Ectodermal cell (in vitro differentiated cells): ENCODE measurements at regions not wholly inside any gene's neighbourhood (a gene's known extent, or its start where the extent isn't known, plus 50 kb on each side); places are given as distances from the start of the nearest gene placed in this dataset.

Experiments used
- H3K27ac ChIP-seq: 2 replicates; pipeline ENCODE4 v1.7.0; 2013; ENCODE audit warnings: mild to moderate bottlenecking, low read depth, low read length; ENCODE audit not compliant: insufficient read depth, poor library complexity, severe bottlenecking
- H3K27me3 ChIP-seq: 2 replicates; pipeline ENCODE4 v1.7.0; 2013; ENCODE audit warnings: mild to moderate bottlenecking, low read length; ENCODE audit not compliant: insufficient read depth, control insufficient read depth, poor library complexity, severe bottlenecking
- H3K36me3 ChIP-seq: one replicate; pipeline ENCODE4 v1.7.0; 2013; ENCODE audit warnings: low read length; ENCODE audit not compliant: control insufficient read depth, insufficient read depth
- H3K4me1 ChIP-seq: one replicate; pipeline ENCODE4 v1.7.0; 2013; ENCODE audit warnings: low read length; ENCODE audit not compliant: control insufficient read depth, insufficient read depth
- H3K4me3 ChIP-seq: 2 replicates; pipeline ENCODE4 v1.7.0; 2013; ENCODE audit warnings: low read depth, low read length, control low read depth; ENCODE audit not compliant: insufficient read depth
- H3K9me3 ChIP-seq: 2 replicates; pipeline ENCODE4 v1.7.0; 2013; ENCODE audit warnings: mild to moderate bottlenecking, low read length, moderate library complexity; ENCODE audit not compliant: control insufficient read depth
- WGBS, 2 experiments: methylation state at CpG; one replicate each; pipeline ENCODE4 v1.1.7; 2013; ENCODE audit warnings: missing lambda C conversion rate in 2 of 2; 5-methylcytosine and 5-hydroxymethylcytosine counted together

DNA sequence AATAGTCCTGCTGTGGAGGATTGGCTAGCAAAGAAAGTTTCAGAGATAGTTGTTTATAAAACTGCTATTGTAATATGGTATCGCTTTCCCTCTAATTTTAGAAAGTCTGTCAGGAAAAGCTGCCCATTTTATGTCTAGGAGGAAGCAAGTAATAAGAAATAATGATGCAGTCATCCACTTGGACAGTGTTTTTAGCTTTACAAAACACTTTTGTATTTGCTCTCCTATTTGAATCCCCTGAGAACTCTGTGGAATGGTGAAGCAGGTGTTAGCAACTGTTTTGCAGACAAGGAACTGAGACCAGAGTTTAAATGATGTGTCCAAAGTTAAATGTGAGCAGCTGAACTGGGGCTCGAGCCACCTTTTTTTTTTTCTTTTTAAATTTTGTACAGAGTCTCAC, 455.8 kb downstream of the XPNPEP1 start:
- no peaks in the 10 kb centered on the region for H3K4me1 ChIP-seq
- H3K27ac ChIP-seq, result no peak overlapping the region
- 80 to 91% methylated on average over 2 of the region's 2 CpGs for WGBS, 2 experiments
- H3K36me3 ChIP-seq, result no peaks in the 10 kb centered on the region
- H3K4me3 ChIP-seq, result no peak overlapping the region
- H3K9me3 ChIP-seq, result no peaks in the 10 kb centered on the region
- no peaks in the 10 kb centered on the region for H3K27me3 ChIP-seq

DNA sequence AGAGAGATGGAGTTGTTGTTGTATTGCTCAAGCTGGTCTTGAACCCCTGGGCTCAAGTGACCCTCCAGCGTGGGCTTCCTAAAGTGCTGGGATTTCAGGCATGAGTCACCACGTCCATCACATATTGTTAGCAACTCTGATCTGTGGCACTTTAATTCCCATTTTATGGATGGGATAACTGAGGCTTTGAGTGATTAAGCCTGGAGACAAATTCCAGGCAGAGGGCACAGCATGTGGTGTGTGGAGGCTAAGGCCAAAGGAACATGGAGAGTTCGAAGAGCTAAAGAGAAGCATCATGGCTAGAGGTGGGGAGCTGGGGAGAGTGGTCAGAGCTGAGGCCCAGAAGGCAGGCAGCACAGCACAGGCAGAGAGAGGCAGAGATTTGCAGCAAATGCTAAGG, 458.4 kb downstream of the XPNPEP1 start:
- no peaks in the 10 kb centered on the region for H3K36me3 ChIP-seq
- no peaks in the 10 kb centered on the region for H3K4me1 ChIP-seq
- H3K9me3 ChIP-seq, result no peaks in the 10 kb centered on the region
- H3K27me3 ChIP-seq, result no peaks in the 10 kb centered on the region
- H3K4me3 ChIP-seq, result no peak overlapping the region
- 78 to 91% methylated on average over 3 of the region's 3 CpGs for WGBS, 2 experiments
- H3K27ac ChIP-seq, result no peak overlapping the region

DNA sequence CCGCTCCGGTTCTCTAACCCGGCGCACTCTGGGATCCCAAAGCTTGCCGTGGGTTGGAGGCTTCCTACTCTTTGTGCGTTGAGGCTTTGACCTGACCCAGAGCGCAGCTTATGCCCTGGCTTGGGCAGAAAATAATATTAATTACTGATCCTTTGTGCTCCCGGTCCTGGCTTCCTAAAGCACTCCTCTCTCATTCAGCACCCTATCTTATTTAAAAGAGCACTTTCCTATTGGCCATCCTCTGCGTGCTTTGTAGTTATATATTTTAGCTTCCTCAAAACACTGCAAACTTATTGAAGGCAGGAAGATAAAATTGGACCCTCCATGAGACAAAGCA, 466.0 kb downstream of the XPNPEP1 start:
- 32% methylated on average over 9 of the region's 9 CpGs for WGBS, 2 experiments
- Histone ChIP-seq H3K4me3 (peak overlapping the region; percentile 56), H3K9me3 (peaks cover 5% of the 10 kb centered on the region), H3K4me1 (peaks cover 14% of the 10 kb centered on the region), H3K27ac (peak overlapping the region; percentile 70), H3K27me3 (no peaks in the 10 kb centered on the region), H3K36me3 (no peaks in the 10 kb centered on the region)

- 24 to 25% methylated on average over 59 of the region's 59 CpGs for WGBS, 2 experiments
- H3K9me3 ChIP-seq, result peaks cover 5% of the 10 kb centered on the region
- H3K4me3 ChIP-seq, result peak overlapping the region; percentile 56
- H3K27me3 ChIP-seq, result no peaks in the 10 kb centered on the region
- peak overlapping the region; percentile 70 for H3K27ac ChIP-seq
- peaks cover 19% of the 10 kb centered on the region for H3K4me1 ChIP-seq
- H3K36me3 ChIP-seq, result no peaks in the 10 kb centered on the region
Observed at GRCh38 chr10:109456566-109457301, 466.6 kb downstream of the XPNPEP1 start.

- no peaks in the 10 kb centered on the region for H3K27me3 ChIP-seq
- WGBS, 2 experiments, result 65 to 76% methylated on average over 1 of the region's 1 CpG
- H3K27ac ChIP-seq, result no peak overlapping the region
Observed at GRCh38 chr10:109454691-109455090, 468.6 kb downstream of the XPNPEP1 start.

DNA sequence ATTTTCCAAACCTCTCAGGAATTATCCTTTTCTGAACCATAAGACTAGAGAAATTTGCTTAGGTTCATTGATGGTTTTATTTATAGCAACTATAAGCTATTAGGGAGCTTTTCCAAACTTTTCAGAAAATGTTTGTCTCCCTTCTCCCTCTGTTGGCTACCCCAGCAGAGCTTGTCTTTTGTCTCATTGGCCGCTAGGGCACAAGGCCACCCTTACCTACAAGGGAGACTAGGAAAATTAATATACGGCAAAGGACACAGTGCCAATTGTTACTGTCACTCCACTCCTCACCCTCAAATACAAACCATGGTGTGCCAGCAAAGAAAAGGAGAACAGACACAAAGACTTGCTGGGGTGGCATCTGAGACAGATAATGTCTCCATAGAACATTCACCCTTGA, 471.4 kb downstream of the XPNPEP1 start:
- WGBS, 2 experiments, result 70 to 91% methylated on average over 2 of the region's 2 CpGs
- Histone ChIP-seq H3K9me3 (no peaks in the 10 kb centered on the region), H3K27me3 (no peaks in the 10 kb centered on the region), H3K4me3 (no peak overlapping the region), H3K36me3 (no peaks in the 10 kb centered on the region), H3K27ac (peak overlapping the region; percentile 58), H3K4me1 (peaks cover 41% of the 10 kb centered on the region)

More at GRCh38 chr10:109454691-109455090, 468.6 kb downstream of the XPNPEP1 start:
- H3K4me1 ChIP-seq, result peaks cover 37% of the 10 kb centered on the region
- no peaks in the 10 kb centered on the region for H3K36me3 ChIP-seq
- peaks cover 5% of the 10 kb centered on the region for H3K9me3 ChIP-seq
- no peak overlapping the region for H3K4me3 ChIP-seq

DNA sequence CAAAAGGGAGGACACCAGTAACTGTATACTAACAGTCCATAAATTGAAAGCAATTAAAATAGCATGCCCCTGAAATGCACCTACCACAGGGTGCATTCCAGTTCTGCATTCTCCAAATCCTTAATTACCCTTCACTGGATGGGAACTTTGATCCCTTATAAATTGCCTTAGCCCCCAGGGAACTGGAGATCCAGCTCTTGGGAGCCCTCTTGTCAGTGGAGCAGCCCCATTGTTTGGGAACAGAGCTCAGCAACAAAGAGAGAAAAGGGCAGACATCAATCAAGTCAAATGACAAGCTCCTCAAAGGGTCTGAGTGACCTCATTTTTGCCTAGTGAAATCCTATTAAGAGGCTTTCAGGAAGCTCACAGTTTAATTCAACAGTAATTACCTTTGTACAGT, 472.6 kb downstream of the XPNPEP1 start:
- peak overlapping the region; percentile 80 for H3K27ac ChIP-seq

DNA sequence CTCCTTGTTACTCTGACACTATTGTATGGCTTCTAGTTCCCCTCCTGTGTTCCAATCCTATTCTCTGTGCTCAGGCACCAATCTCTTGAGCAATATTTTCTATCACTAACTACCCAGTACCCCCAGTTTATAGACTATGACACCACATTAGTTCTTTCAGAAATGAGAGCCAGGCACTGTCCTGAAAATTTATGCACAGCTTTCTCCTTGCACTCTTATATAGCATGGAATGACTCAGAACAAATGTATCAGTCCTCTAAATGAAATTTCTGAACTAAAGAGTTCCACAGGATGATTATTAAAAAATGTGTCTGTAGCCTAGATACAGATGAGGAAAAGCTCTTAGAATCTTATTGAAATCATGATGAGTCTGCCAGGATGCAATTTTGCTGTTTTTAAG, 489.9 kb downstream of the XPNPEP1 start:
- H3K9me3 ChIP-seq, result no peaks in the 10 kb centered on the region
- no peaks in the 10 kb centered on the region for H3K4me1 ChIP-seq
- no peak overlapping the region for H3K4me3 ChIP-seq
- no peak overlapping the region for H3K27ac ChIP-seq
- H3K36me3 ChIP-seq, result no peaks in the 10 kb centered on the region
- no peaks in the 10 kb centered on the region for H3K27me3 ChIP-seq

More for the DNA sequence above, 472.6 kb downstream of the XPNPEP1 start:
- peaks cover 34% of the 10 kb centered on the region for H3K4me1 ChIP-seq
- H3K36me3 ChIP-seq, result no peaks in the 10 kb centered on the region
- H3K9me3 ChIP-seq, result no peaks in the 10 kb centered on the region
- H3K4me3 ChIP-seq, result no peak overlapping the region
- H3K27me3 ChIP-seq, result no peaks in the 10 kb centered on the region

DNA sequence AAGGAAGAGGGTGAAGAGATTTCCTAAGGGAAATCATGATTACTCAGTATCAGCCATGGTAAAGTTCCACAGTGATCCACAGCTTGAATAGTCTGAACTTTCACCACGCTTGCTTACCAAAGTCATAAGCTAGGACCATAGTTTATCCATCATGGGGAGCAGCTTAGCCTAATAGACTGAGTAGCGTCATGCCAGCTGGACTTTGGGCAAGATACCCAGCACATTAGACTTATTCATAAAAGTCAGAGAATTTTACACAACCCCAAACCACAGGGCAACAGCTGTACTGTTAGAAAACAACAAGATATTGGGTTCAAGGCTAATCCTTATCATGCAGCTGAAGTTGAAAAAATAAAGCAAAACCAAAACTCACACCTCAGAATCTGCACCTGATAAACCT, 491.0 kb downstream of the XPNPEP1 start:
- H3K27me3 ChIP-seq, result no peaks in the 10 kb centered on the region
- no peak overlapping the region for H3K27ac ChIP-seq
- H3K4me1 ChIP-seq, result no peaks in the 10 kb centered on the region
- H3K9me3 ChIP-seq, result no peaks in the 10 kb centered on the region
- H3K4me3 ChIP-seq, result no peak overlapping the region
- H3K36me3 ChIP-seq, result no peaks in the 10 kb centered on the region
- 84 to 85% methylated on average over 2 of the region's 2 CpGs for WGBS, 2 experiments

DNA sequence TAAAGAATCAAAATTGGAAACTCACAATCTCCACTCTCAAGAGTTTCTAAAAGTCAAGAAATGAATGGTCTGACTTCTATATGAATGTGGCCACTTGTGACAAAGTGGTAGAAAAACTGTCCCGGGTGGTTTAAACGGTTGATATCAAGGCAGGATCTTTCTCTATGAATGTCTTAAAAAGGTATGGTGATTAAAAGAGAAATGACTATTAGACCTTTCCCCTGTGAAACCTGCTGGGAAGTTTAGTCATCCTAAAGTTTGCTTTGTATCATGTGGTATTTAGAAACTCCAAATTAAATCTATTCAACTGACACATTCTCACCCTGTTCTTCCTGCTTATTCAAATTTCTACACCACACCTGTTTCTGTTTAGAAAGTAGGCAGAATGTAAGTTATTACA, 492.5 kb downstream of the XPNPEP1 start:
- no peak overlapping the region for H3K27ac ChIP-seq
- 88 to 93% methylated on average over 2 of the region's 2 CpGs for WGBS, 2 experiments
- no peaks in the 10 kb centered on the region for H3K36me3 ChIP-seq
- no peak overlapping the region for H3K4me3 ChIP-seq
- H3K27me3 ChIP-seq, result no peaks in the 10 kb centered on the region
- H3K9me3 ChIP-seq, result no peaks in the 10 kb centered on the region
- no peaks in the 10 kb centered on the region for H3K4me1 ChIP-seq
